Ascending aorta (tissue), 2 donors: ENCODE measurements at regions not wholly inside any gene's neighbourhood (a gene's known extent, or its start where the extent isn't known, plus 50 kb on each side); places are given as distances from the start of the nearest gene placed in this dataset.

Experiments
- DNase-seq, 2 donors: peaks; one replicate each; pipeline ENCODE4 v3.0.0-alpha.2; 2019; ENCODE audit warnings: low spot score in 2 of 2
- H3K27ac ChIP-seq, 2 donors: fragments of 200-600 bp; sonication (generic); one replicate each; pipeline ENCODE4 v1.5.1; 2016 to 2017; ENCODE audit warnings: mild to moderate bottlenecking in 1 of 2
- H3K27me3 ChIP-seq: fragments of 200-600 bp; sonication (generic); one replicate; pipeline ENCODE4 v1.5.1; 2017
- H3K36me3 ChIP-seq, 2 donors: fragments of 200-600 bp; sonication (generic); one replicate each; pipeline ENCODE4 v1.5.1; 2016
- H3K4me1 ChIP-seq, 2 donors: fragments of 200-600 bp; sonication (generic); one replicate each; pipeline ENCODE4 v1.5.1; 2016 to 2017; ENCODE audit warnings: mild to moderate bottlenecking in 1 of 2
- H3K4me3 ChIP-seq, 2 donors: fragments of 200-600 bp; sonication (generic); one replicate each; pipeline ENCODE4 v1.5.1; 2016 to 2017; ENCODE audit warnings: mild to moderate bottlenecking in 1 of 2
- H3K9me3 ChIP-seq, 2 donors: fragments of 200-600 bp; sonication (generic); one replicate each; pipeline ENCODE4 v1.5.1; 2016
- intact Hi-C: fragments of 100-400 bp; cut with DNase I; formaldehyde crosslinking; loops from one replicate; pipeline ENCODE4 v1.15.1; 2023
- TF ChIP-seq, protein P1 (sequence below), 3 experiments: fragments of 200-600 bp in 2 of 3; fragments of 450-650 bp in 1 of 3; sonication (generic) in 2 of 3; IDR thresholded peaks; one replicate each; pipeline ENCODE4 v1.5.1; 2016 to 2019; ENCODE audit warnings: antibody characterized with exemption in 3 of 3, mild to moderate bottlenecking in 1 of 3, moderate library complexity in 1 of 3

DNA sequence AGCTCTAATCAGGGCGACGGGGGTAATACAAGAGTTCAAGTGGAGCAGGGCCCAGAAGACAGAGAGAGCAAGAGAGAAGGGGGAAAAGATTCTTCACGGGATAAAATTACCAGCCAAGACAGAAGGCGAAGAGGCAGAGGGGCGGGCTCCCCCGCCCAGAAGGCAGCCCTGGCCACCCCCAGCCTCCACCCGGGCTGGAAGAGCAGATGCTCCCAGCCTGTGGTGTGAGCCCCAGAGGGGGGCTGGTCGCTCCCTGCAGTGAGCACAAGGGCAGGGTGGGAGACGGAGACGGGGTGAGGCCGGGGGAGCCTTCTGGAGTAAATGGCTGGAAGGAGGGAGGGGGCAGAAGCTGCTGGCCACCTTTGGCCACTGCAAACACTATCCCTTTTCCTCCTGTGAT lies 1035.6 kb downstream of the VRK1 start:
- Histone ChIP-seq H3K27ac (no peak overlapping the region), H3K27me3 (no peaks in the 10 kb centered on the region)

DNA sequence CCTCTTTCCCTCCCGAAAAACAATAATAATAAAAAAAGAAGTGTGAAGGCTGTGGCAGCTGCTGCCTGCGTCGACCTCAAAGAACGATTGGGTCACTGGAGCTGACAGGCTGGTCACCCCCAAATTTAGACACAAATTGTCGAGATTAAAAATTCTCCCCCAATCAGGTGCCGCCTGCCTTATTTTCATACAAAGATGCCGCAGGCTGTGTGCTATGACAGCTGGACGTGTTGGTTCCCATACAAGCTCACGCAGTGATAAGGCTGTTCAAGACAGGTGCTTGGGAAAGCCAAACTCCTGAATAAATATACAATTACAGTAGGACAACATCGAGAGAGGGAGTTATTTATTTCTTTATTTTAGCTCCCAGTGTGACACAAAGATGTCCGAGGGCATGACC lies 1041.8 kb downstream of the VRK1 start:
- intact Hi-C loops = no loop called here
- no peak overlapping the region for H3K27ac ChIP-seq
- DNase-seq = no peak
- TF ChIP-seq, protein P1, sequence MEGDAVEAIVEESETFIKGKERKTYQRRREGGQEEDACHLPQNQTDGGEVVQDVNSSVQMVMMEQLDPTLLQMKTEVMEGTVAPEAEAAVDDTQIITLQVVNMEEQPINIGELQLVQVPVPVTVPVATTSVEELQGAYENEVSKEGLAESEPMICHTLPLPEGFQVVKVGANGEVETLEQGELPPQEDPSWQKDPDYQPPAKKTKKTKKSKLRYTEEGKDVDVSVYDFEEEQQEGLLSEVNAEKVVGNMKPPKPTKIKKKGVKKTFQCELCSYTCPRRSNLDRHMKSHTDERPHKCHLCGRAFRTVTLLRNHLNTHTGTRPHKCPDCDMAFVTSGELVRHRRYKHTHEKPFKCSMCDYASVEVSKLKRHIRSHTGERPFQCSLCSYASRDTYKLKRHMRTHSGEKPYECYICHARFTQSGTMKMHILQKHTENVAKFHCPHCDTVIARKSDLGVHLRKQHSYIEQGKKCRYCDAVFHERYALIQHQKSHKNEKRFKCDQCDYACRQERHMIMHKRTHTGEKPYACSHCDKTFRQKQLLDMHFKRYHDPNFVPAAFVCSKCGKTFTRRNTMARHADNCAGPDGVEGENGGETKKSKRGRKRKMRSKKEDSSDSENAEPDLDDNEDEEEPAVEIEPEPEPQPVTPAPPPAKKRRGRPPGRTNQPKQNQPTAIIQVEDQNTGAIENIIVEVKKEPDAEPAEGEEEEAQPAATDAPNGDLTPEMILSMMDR (IDR thresholded peaks at IDR 0.05) = no peak
- no peak overlapping the region for H3K4me3 ChIP-seq
- no peaks in the 10 kb centered on the region for H3K4me1 ChIP-seq
- H3K27me3 ChIP-seq = no peaks in the 10 kb centered on the region
- H3K9me3 ChIP-seq = no peaks in the 10 kb centered on the region
- H3K36me3 ChIP-seq = no peaks in the 10 kb centered on the region

More for the DNA sequence above, 1035.6 kb downstream of the VRK1 start:
- no peaks in the 10 kb centered on the region for H3K9me3 ChIP-seq
- H3K36me3 ChIP-seq = no peaks in the 10 kb centered on the region
- H3K4me3 ChIP-seq = no peak overlapping the region
- H3K4me1 ChIP-seq = no peaks in the 10 kb centered on the region
- no peak for DNase-seq
- intact Hi-C loops = no loop called here
- TF ChIP-seq, protein P1 (IDR thresholded peaks at IDR 0.05) = no peak

DNA sequence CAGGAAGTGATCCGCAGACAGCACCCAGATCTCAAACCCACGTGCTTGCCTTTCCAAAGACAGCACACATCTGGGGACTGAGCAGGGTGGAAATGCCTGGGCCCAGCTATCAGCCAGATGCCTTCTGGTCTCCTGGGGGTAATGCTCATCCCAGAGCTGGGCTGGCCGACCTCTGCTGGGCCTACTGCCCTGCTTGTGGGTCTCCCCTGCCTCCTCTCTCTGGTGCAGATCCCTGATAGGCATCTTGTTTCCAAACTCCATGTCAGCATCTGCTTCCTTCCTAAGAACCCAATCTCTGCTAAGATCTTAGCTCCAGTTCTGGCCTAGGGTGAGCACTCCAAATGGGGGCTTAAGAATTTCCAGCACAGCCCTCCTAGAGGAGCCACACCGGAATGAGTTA lies 1043.0 kb downstream of the VRK1 start:
- DNase-seq = no peak
- intact Hi-C loops = no loop called here
- Histone ChIP-seq H3K4me1 (no peaks in the 10 kb centered on the region), H3K4me3 (no peak overlapping the region), H3K27me3 (no peaks in the 10 kb centered on the region), H3K9me3 (no peaks in the 10 kb centered on the region), H3K27ac (no peak overlapping the region), H3K36me3 (no peaks in the 10 kb centered on the region)
- TF ChIP-seq, protein P1 (IDR thresholded peaks at IDR 0.05) = no peak

DNA sequence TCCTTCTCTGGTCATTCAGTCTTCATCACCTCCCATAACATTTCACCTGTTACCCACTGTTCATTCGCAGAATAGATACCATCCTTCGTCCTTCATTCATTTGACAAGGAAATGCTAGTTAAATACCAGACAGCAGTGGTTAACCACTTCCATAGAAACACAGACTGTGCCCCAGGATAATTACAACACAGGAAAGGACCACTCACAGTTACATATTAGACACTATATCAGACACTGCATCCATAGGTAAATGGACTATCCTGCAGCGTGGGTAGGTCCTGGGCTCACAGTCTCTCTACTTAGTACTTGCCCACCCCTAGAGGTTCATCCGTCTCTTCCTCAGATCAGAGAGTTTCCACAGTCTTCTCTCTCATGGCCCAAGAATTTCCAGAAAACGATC lies 1044.6 kb downstream of the VRK1 start:
- intact Hi-C loops = no loop called here

DNA sequence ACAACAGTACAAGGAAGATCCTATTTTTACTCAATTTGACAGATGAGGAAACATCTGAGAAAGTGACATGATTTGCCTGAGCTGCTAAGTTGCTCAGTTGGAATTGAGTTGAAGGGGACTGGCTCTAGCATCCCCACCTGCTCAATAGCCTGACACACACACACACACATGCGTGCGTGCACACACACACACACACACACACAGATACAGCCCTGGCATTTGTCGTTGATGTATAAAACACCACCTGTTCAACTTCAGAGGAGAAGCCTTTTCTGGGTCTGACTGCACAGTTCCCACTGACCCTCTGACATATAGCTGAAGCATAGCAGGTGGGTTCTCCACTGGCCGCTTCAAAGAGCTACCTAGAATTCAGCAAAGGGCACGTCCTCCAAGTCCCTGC lies 1045.9 kb downstream of the VRK1 start:
- H3K36me3 ChIP-seq = no peaks in the 10 kb centered on the region
- TF ChIP-seq, protein P1 (IDR thresholded peaks at IDR 0.05) = no peak
- intact Hi-C loops = no loop called here
- H3K4me1 ChIP-seq = no peaks in the 10 kb centered on the region
- no peaks in the 10 kb centered on the region for H3K27me3 ChIP-seq
- H3K4me3 ChIP-seq = no peak overlapping the region
- no peaks in the 10 kb centered on the region for H3K9me3 ChIP-seq
- no peak for DNase-seq
- no peak overlapping the region for H3K27ac ChIP-seq

More for the DNA sequence above, 1044.6 kb downstream of the VRK1 start:
- no peaks in the 10 kb centered on the region for H3K4me1 ChIP-seq
- H3K36me3 ChIP-seq = no peaks in the 10 kb centered on the region
- H3K9me3 ChIP-seq = no peaks in the 10 kb centered on the region
- H3K4me3 ChIP-seq = no peak overlapping the region
- H3K27me3 ChIP-seq = no peaks in the 10 kb centered on the region
- H3K27ac ChIP-seq = no peak overlapping the region
- DNase-seq = no peak
- TF ChIP-seq, protein P1 (IDR thresholded peaks at IDR 0.05) = no peak

DNA sequence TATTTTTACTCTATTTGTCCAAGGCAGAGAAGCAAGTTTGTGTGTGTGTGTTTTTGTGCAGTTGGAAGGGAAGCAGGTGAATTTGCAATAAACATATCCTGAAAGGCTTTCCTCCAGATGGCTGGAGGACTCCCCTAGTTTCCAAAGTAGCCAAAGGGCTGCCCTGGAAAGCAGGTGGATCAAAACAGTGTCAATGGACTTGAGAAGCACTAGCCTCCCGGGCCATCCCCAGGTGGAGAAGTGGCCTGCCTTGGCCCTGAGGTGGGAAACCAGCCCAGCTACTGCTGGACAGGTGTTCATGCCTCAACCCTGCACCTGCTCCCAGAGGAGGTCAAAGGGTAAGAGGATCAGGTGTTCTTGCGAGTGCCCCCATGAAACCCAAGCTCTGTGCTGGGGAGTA lies 1046.9 kb downstream of the VRK1 start:
- Histone ChIP-seq H3K4me3 (no peak overlapping the region), H3K27ac (no peak overlapping the region), H3K4me1 (no peaks in the 10 kb centered on the region), H3K9me3 (no peaks in the 10 kb centered on the region), H3K36me3 (no peaks in the 10 kb centered on the region), H3K27me3 (no peaks in the 10 kb centered on the region)
- no peak for DNase-seq
- TF ChIP-seq, protein P1 (IDR thresholded peaks at IDR 0.05) = no peak
- intact Hi-C loops = no loop called here
